Right atrium auricular region (tissue), 2 donors: ENCODE measurements at regions not wholly inside any gene's neighbourhood (a gene's known extent, or its start where the extent isn't known, plus 50 kb on each side); places are given as distances from the start of the nearest gene placed in this dataset.

Experiments
- DNase-seq: peaks from one replicate; pipeline ENCODE4 v3.0.0-alpha.2; 2019; ENCODE audit warnings: low spot score
- H3K27ac ChIP-seq, 2 donors: fragments of 200-600 bp; sonication (generic); 1 replicate in 1 of 2; 2 replicates in 1 of 2; pipeline ENCODE4 v1.5.1; 2016 to 2019
- H3K27me3 ChIP-seq, 2 donors: fragments of 200-600 bp; sonication (generic); one replicate each; pipeline versions ENCODE4 v1.5.1 to v1.6.0; 2017 to 2019
- H3K36me3 ChIP-seq: fragments of 200-600 bp; sonication (generic); one replicate; pipeline ENCODE4 v1.5.1; 2016
- H3K4me1 ChIP-seq, 2 donors: fragments of 200-600 bp; sonication (generic); one replicate each; pipeline versions ENCODE4 v1.5.1 to v1.6.0; 2017 to 2019
- H3K4me3 ChIP-seq, 2 donors: fragments of 200-600 bp; sonication (generic); 1 replicate in 1 of 2; 2 replicates in 1 of 2; pipeline ENCODE4 v1.5.1; 2017 to 2019; ENCODE audit warnings: mild to moderate bottlenecking in 1 of 2, moderate library complexity in 1 of 2
- H3K9me3 ChIP-seq, 2 donors: fragments of 200-600 bp; sonication (generic); one replicate each; pipeline ENCODE4 v1.5.1; 2019
- TF ChIP-seq, protein P1 (sequence below), 2 donors: fragments of 200-600 bp; sonication (generic); IDR thresholded peaks; one replicate each; pipeline ENCODE4 v1.5.1; 2019; ENCODE audit warnings: antibody characterized with exemption in 2 of 2

DNA sequence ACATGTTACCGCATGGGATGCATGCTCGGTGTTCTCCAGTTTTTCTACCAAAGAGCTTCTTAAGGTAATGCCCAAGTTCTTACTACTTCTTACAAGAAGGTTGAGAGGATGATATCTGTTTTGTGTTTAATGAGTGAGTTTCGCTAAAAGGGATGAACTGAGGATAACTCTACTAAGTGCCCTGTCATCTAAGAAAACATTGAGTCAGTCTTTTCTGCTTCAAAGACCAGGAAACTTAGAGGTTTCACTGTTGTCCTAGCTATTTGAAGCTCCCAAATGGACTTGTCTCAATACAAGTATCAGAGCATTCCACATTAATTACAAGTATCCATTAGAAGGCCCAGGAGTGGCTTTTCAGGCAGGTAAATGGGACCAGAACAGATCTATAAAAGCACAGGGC, 296.2 kb downstream of the KBTBD8 start:
- TF ChIP-seq, protein P1, sequence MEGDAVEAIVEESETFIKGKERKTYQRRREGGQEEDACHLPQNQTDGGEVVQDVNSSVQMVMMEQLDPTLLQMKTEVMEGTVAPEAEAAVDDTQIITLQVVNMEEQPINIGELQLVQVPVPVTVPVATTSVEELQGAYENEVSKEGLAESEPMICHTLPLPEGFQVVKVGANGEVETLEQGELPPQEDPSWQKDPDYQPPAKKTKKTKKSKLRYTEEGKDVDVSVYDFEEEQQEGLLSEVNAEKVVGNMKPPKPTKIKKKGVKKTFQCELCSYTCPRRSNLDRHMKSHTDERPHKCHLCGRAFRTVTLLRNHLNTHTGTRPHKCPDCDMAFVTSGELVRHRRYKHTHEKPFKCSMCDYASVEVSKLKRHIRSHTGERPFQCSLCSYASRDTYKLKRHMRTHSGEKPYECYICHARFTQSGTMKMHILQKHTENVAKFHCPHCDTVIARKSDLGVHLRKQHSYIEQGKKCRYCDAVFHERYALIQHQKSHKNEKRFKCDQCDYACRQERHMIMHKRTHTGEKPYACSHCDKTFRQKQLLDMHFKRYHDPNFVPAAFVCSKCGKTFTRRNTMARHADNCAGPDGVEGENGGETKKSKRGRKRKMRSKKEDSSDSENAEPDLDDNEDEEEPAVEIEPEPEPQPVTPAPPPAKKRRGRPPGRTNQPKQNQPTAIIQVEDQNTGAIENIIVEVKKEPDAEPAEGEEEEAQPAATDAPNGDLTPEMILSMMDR (IDR thresholded peaks at IDR 0.05), result no peak
- no peak overlapping the region for H3K27ac ChIP-seq
- H3K4me3 ChIP-seq, result no peak overlapping the region
- no peaks in the 10 kb centered on the region for H3K27me3 ChIP-seq
- DNase-seq, result no peak
- H3K36me3 ChIP-seq, result no peaks in the 10 kb centered on the region
- H3K4me1 ChIP-seq, result no peaks in the 10 kb centered on the region
- no peaks in the 10 kb centered on the region for H3K9me3 ChIP-seq

DNA sequence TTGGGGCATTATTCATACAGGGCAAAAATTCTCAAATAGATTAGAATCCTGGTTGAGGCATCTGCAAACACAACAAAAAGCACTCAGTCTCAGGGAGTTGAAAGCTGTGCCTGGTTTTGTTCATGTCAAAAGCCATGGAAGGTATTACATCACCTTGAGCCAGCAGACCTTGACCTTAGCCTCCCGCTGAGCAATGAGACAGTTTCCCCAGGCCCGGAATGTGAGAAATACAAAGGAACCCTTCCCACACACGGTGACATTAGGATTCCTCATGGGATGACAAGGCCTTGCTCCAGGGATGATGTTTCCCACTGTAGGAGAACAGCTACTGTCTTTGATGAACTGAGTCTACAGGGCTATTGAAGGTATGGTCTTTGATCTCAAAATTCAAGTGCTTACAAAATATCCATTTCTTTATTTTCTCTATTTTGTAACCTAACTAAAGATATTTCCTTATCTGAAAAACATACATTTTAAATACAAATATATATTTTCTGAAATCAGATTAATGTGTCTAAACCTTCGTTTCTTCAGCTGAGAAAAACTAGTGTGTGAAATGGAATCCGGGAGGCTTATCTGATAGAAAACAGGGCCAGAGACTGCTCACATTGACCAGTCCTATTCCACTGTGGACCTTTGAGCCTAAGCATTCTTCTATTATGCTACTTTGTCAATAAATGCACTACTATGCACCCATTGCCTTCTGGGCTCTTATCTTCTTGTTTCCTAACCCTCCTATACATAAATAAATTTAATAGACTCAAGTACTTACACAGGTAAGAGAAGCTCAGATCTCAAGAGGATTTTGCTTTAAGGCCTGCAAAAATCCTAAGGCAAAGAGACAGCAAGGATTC, 298.2 kb downstream of the KBTBD8 start:
- DNase-seq, result no peak
- H3K27me3 ChIP-seq, result no peaks in the 10 kb centered on the region
- H3K4me1 ChIP-seq, result no peaks in the 10 kb centered on the region
- TF ChIP-seq, protein P1 (IDR thresholded peaks at IDR 0.05), result no peak
- no peak overlapping the region for H3K4me3 ChIP-seq
- H3K36me3 ChIP-seq, result no peaks in the 10 kb centered on the region
- no peaks in the 10 kb centered on the region for H3K9me3 ChIP-seq
- H3K27ac ChIP-seq, result no peak overlapping the region

DNA sequence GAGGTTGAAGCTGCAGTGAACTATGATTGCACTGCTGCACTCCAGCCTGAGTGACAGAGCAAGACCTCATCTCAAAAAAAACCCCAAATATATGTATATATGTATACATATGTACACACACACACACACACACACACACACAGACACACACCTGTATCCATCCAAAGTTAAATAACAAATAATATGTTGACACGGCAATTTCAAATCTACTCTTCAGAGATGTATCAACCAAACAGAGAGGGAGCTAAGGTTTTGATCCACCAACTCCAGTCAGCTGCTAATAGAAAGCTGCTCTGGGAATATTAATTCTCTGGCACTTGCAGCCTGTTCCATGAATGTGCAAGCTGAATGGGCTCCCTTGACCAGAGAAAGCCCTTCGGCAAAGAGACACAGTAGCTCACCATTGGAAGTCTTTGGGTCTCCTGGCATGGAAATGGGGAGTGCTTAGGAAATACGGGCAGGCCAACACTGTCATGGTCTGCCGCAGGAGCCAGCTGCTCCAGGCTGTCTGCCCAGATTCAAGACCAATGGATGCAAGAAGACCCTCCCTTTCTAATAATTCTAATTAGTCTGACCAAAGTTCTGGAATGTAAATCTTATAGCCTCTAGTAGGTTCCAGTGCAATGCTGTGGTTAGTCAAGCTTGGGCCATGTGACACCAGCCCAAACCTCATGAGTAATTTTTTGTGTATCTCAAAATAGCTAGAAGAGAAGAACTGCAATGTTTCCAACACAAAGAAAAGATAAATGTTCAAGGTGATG, 299.8 kb downstream of the KBTBD8 start:
- H3K27ac ChIP-seq, result no peak overlapping the region
- H3K4me1 ChIP-seq, result no peaks in the 10 kb centered on the region
- no peaks in the 10 kb centered on the region for H3K27me3 ChIP-seq
- TF ChIP-seq, protein P1 (IDR thresholded peaks at IDR 0.05), result no peak
- H3K4me3 ChIP-seq, result no peak overlapping the region
- no peaks in the 10 kb centered on the region for H3K9me3 ChIP-seq
- no peak for DNase-seq
- no peaks in the 10 kb centered on the region for H3K36me3 ChIP-seq

DNA sequence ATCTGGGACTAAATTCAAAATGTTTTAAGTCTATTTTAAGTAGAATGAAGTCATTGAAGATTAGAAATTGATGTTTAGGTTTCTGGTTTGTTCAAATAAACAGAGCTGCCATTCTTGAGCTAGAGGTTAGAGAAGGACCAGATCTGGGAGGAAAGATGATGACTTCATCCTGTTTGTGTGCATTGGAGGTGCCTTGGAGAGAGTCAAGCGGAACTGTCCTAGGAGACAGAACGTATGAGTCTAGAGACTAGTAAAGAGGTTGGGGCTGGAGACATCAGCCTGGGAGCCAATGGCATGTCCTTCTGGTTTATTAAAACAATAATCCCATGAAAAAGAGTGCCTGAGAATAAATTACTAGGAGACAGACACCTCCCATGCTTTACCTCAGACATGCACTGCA, 303.4 kb downstream of the KBTBD8 start:
- TF ChIP-seq, protein P1 (IDR thresholded peaks at IDR 0.05), result no peak
- Histone ChIP-seq H3K9me3 (no peaks in the 10 kb centered on the region), H3K4me1 (no peaks in the 10 kb centered on the region), H3K27ac (no peak overlapping the region), H3K4me3 (no peak overlapping the region), H3K27me3 (no peaks in the 10 kb centered on the region), H3K36me3 (no peaks in the 10 kb centered on the region)
- no peak for DNase-seq

DNA sequence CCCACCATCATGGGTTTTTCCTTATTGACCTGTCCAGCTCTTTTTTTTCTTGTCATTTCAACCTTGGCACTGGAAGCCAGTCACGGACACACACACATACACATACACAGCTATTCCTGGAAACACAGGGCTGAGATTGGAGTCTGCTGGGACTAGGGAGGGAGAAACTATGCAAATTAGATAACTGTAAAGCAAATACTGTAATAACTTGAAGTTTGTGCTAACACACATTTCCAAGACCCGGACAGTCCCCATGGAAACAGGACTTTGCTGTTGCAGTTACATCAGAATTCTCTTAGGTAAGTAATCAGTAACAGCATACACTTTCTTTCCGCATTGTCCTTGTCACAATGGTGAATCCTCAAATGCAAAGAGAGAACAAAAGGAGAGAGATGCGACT, 304.4 kb downstream of the KBTBD8 start:
- H3K27ac ChIP-seq, result no peak overlapping the region
- no peaks in the 10 kb centered on the region for H3K36me3 ChIP-seq
- no peaks in the 10 kb centered on the region for H3K4me1 ChIP-seq
- H3K9me3 ChIP-seq, result no peaks in the 10 kb centered on the region
- TF ChIP-seq, protein P1 (IDR thresholded peaks at IDR 0.05), result no peak
- DNase-seq, result no peak
- no peak overlapping the region for H3K4me3 ChIP-seq
- no peaks in the 10 kb centered on the region for H3K27me3 ChIP-seq
